GM11168 (cell line): ENCODE measurements at regions not wholly inside any gene's neighbourhood (a gene's known extent, or its start where the extent isn't known, plus 50 kb on each side); places are given as distances from the start of the nearest gene placed in this dataset.

Experiments
- in situ Hi-C: fragments of 300-500 bp; cut with MboI; formaldehyde crosslinking; loops from one replicate; pipeline ENCODE4 v1.12.0; 2022; ENCODE audit warnings: low sequenced_read_pairs; ENCODE audit not compliant: unreplicated experiment

DNA sequence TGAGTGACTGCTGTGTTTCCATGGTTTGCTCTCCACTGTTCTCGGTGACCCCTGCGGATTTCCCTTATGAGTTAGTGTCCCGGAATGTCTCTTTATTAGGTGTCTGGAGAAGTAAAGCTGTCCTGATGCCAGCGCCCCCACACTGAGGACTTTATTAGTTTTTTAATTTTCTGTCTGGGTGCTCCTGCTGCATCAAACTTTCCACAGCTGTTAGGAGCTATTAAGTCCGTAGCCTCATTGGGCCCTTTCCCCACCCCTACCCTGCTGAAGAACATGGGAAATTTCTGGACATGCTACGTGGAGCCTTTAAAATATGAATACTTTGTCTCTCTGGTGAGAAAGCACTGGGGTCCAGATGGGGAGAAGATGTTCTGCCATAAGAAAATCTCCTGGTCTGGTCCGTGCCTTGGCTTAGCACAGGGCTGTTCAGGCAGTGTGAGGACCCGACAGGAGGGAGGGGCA, 161.7 kb upstream of the HES1 start:
- in situ Hi-C loops, result no loop called here

DNA sequence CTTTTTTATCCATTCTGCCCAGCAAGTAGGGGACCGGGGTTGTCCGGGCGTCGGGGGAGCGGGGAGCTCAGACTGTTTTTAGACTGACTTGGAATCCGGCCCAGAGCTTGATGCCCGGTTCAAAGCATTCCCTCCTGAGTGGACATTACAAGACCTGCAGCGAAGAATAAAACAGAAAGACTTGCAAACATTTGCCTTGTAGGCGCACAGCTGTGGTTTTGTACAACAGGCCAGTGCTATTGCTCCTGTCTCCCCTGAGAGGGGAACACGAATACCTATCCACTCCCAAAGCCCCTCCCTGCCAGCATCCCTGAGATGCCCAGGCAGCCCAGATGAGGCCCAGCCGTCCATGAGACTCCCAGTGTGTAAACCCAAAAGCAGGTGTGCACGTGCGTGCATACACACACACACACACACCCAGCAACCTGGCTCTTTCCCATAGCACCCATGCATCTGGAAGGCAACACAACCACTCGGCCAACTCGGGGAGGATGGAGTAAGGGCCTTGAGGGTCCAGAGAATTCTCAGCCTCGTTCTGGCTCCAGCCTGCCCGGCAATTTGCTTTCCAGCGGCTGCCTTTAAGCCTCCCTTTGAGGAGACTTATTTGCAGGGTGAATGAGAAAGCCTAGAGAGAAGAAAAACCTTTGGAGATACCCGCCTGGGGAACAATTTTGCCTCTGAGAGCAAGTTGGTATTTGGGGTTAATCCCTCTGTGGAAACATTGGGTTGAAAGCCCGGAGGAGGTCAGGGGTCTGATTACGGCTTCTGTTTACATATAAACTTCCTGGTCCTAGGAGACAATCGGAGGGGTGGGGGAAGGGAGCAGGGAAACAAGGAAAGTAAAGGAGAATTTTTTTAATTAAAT, 161.0 kb upstream of the HES1 start:
- in situ Hi-C loops, result no loop called here

GRCh38 chr3:193977622-193978021, 158.3 kb upstream of the HES1 start:
- in situ Hi-C loops, result no loop called here

DNA sequence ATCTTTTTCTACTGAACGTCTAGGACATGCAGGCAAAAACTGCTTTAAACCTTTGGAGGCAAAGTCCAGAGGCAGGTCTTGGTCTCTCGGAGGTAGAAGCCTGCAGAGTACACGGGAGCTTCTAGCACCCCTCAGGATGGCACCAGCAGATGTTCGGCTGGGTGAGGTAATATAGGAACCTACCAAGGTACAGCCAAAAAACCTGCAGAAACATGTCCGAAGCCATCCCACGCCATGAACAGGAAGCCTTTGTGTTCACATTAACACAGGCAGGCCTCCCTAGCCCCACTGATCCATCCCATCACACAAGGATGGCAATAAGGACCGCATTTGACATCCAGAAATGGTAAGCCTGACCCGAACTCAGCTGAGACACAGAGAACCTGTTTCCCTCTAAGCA, 157.9 kb upstream of the HES1 start:
- in situ Hi-C loops, result no loop called here

DNA sequence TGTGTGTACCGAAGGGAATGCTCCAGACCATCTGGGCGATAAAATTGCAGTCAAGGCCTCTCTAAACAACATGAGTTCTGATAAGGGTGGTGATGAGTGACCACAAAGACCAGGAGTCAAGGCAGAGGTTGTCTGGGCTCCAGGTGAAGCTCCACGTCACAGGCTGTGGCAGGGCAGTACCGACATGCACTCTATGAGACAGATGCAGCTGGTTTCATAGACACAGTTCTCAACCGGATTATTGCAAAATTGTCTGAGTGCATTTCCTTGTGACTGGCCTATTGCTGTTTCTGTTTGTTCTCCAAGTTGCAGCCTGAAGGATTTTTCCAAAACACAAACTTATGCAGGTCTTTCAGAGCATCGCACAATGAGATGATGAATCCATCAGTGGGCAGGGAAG, 157.5 kb upstream of the HES1 start:
- in situ Hi-C loops, result no loop called here

GRCh38 chr3:193980326-193980725, 155.6 kb upstream of the HES1 start:
- in situ Hi-C loops, result no loop called here

GRCh38 chr3:193980905-193981304, 155.0 kb upstream of the HES1 start:
- in situ Hi-C loops, result no loop called here

- in situ Hi-C loops, result no loop called here
These were observed 154.4 kb upstream of the HES1 start for GRCh38 chr3:193981504-193981903.

DNA sequence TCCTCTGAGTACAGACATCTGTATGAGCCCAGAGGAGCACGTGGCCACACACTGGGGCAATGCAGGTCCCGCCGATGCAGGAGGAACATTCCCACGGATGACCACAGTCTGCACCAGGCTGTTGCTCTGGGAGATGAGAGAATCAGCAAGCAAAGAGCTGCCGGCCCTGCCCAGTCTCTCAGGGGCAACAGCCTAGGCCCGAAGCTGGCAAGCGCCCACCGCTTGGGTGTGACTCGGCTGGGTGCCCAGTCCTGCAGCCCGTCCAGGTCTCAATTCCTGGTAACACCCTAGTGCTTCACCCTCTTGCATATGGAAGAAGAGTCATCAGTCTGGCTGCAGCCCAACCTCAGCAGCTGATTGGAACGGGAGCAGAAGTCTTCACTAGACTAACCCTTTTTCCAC, 153.7 kb upstream of the HES1 start:
- in situ Hi-C loops, result no loop called here

- in situ Hi-C loops, result no loop called here
These were observed 151.8 kb upstream of the HES1 start for GRCh38 chr3:193983846-193984818.

DNA sequence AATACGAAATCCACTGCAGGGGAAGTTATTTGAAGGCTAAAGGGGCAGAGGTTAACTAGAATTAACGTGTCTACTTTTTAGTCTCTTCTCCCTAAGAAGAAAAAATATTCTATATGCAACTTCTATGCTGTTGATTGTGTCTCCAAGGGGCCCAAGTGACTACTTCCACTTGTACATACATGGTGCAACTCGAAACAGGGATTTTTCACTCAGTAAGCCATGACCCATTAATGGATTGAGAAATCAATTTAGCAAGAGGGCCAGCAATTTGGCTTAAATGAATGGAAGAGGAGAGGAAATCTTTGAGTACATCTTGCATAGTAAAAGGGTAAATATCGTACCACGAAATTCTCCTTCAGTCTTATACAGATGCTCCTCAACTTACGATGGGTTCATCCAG, 151.1 kb upstream of the HES1 start:
- in situ Hi-C loops, result no loop called here

DNA sequence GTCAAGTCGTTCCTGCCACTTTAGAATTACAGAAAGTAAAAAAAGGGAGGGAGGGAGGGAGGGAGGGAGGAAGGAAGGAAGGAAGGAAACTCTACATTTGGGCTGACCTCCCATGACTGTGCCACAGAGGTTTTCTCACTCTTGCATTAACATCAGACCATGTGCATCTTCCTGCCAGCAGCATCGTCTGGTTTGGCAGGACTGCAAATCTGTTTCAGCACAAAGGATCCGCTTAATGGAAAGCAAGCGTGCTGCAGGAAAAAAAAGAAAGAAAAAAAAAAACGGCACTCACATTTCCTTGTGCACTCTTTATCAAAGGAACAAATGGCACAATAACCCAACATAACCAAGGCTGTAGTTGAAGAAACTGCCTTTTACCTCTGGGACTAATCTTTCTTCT, 148.8 kb upstream of the HES1 start:
- in situ Hi-C loops, result no loop called here

- in situ Hi-C loops, result no loop called here
These were observed 146.8 kb upstream of the HES1 start for GRCh38 chr3:193989186-193989585.

DNA sequence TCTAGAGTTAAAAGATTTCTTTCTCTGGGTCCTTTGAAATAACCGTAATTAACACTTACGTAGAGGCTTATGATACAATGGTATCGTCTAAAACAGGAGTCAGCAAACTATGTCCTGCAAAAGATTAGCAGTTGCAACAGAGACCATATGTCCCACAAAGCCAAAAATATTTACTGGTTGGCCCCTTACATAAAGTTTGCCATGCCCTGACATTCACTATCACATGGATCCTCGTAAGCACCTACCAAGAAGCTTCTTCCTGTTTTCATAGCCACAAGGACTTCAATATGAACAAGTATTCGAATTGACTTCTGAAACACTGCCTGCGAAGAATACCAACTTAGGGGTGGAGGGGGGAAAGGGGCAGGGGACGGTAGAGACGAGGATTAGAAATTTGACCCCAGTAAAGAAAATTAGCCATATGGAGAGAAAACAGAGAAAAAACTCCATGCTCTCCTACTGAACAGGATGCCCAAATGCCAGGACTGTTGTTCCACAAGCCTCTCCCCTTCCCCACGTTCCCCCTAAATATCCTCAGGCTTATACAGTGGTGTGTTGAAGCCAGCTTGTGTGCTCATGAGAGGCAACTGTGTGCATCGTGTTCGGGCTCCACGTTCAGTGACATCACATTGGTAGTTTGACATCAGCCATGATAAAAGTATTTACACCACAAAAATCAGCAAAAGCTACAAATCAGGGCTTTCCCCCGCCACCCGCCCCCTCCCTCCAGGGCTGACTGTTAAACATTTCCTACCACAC, 144.1 kb upstream of the HES1 start:
- in situ Hi-C loops, result no loop called here

DNA sequence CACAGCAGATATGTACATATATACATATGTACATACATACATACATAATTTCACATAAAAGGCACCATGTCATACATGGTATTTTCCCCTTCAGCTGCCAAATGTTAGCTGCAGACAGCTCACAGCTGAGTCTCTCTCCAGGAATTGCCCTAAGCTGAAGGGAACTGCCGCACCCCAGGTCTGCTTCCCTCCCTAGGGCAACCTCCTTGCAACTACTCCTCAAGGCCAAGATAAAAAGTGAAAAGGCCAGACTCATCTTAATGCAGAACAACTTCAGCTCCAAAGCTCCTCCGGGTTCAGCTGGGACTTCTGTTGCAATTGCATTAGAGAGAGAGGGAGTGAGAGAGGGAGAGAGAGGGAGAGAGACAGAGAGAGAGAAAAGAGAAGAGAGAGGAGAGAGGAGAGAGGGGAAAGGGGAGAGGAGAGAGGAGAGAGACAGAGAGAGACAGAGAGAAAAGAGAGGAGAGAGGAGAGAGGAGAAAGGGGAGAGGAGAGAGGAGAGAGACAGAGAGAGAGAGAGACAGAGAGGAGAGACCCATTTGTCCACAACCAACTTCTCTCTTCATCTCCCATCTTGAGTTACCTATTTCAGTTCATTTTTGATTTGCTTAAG, 143.4 kb upstream of the HES1 start:
- in situ Hi-C loops, result no loop called here

- in situ Hi-C loops, result no loop called here
These were observed 139.7 kb upstream of the HES1 start for GRCh38 chr3:193996221-193996620.

DNA sequence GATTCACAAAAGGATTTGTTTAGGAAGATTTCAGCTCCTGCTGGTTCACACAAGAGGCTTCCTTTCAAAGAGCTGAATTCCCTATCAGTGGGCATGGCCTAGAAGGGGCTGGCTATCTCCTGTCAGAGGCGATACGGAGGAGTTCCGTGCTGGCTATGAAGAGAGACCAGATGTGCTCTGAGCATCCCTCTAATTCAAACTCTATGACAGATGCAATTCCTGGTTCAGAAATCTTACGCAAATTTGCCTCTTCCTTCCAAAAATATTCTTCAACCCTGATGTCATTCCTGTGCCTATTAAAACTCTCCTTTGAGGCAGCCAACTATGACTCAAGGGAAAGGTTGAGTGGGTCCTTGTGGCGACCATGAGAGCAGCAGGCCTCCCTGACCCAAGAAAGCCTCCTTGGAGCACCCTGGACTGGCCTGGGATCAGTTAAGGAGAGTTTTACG, 139.3 kb upstream of the HES1 start:
- in situ Hi-C loops, result no loop called here

DNA sequence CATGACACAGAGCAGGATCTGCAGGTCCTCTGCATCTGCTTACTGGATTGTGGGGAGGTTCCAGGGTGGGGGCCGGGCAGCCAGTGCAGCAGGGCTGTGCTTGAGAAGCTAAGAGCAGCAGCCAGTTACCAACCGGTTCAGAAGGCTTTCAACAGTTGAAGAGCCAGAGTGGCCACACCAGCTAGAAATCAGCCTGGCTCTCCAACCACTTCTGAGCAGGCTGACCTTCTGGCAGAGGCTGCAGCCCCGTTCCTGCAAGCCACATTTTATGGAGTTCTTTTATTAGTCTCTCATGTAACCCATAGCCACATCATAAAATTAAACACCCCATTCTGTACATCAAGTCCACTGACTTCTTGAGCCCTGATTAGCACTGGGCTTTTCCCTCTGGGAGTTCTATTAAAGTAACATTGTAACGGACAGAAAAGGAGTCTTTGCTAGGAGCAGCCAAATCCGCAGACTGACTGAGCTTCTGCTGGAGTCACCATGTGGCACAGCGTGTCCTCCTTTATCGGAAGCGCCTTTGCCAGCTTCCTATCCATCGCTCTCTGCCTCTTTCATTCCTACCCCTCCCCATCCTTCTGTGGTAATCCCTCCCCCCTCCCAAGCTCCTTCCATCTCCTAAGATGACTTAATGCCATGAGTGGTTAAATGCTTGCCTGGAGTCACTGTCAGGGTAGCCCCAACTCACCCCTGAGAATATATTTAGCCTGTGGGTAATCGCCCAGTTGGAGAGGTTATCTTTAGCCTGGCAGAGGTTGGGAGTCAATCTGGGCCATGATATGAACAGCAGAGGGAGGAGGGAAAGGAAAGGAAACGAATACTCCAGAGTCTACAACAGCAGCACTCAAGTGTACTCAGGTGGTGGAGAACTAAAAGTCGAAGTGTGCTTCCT, 138.5 kb upstream of the HES1 start:
- in situ Hi-C loops, result no loop called here

DNA sequence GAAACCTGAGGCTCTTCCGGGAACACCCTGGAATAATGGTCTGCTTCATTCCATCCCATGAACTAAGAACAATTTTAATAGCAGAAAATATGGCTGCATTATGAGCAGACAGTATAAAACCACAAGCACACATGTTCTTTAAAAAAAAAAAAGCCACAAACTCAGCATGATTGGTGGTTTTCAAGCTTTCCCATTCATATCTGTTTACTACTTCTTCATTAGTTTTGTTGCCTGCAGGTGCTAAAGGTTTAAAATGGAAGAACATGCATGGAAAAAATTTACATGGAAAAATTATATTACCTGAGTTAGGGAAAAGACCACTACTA, 137.9 kb upstream of the HES1 start:
- in situ Hi-C loops, result no loop called here
